ENCODE measurements at regions not wholly inside any gene's neighbourhood (a gene's known extent, or its start where the extent isn't known, plus 50 kb on each side); places are given as distances from the start of the nearest gene placed in this dataset.

GRCh38 chr2:239905884-239906654, 119.1 kb downstream of the NDUFA10 start:
- DNase-seq (ENCODE audit: low read depth in 2 of 2) = no peak

GRCh38 chr2:239905306-239905705, 119.8 kb downstream of the NDUFA10 start:
- no peak for DNase-seq (ENCODE audit: low read depth in 2 of 2)

DNA sequence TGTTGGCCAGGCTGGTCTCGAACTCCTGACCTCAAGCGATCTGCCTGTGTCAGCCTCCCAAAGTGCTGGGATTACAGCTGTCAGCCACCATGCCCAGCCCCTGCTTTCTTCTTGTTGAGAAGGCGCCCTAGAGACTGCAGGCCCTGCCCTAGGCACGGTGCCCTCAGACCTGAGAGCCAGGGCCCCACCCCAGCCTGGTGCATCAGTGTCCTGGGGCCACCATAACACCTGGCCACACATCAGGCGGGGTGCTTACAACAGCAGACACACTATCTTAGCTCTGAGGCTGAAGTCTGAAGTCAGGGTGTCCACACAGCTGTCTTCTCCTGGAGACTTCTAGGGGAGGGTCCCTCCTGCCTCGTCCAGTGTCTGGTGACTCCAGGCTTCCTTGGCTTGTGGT, 120.6 kb downstream of the NDUFA10 start:
- DNase-seq (ENCODE audit: low read depth in 2 of 2) = no peak

DNA sequence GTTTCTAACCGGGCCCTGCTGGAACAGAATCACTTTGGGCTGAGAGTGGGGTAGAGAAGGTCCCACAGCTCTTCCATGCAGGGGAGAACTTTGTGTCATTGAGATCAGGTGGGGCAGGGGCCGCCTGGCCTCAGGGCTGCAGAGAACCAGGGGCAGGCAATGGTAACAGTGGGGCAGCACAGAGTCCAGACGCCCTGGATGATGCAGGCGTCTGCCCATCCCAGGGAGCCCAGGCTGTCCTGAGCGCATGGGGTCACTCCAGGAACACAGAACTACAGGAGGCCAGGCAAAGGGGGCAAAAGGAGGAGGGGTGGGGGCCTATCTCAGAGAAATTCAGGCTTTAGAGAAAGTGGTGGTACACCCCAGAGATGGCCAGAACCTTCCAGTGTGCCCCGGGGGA, 121.3 kb downstream of the NDUFA10 start:
- no peak for DNase-seq (ENCODE audit: low read depth in 2 of 2)

DNA sequence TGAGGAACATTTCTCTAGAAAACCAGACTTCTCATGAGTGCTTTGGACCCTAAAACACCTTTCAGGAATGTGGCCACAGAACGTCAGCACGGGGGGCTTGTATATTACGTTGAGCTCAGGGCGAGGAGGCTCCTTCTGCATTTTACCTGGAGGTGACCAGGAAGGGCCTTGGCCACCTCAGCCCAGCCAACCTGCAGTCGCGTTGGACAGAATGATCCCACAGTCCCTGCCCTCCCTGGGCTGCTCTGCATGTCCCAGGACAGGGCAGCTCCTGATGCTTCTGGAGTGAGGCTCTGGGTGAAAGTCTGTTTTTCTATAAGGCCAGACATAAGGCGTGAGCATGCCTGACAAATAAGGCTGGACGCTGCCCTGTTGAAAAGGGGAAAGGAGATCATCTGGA, 121.9 kb downstream of the NDUFA10 start:
- no peak for DNase-seq (ENCODE audit: low read depth in 2 of 2)

DNA sequence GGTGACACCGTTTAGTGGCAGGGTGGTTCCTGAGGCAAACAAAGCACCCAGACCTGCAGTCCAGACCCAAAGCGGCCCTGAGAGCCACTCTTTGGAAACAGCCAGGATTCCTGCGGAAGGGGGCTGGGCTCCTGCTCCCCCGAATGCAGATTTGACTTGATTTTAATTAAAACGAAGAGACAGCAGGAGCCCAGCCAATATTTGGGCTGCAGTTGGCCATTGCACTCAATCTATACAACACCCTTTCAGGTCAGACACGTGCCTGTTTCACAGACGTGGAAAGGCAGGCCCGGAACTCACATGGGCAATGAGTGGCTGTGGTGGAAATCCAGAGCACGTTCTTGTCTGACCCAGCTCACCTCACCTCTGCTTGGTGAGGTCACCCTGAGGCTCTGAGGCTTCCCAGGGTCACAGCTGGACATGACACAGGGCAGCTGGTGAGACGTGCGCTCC, 122.4 kb downstream of the NDUFA10 start:
- DNase-seq (ENCODE audit: low read depth in 2 of 2) = no peak

GRCh38 chr2:239898292-239898925, 126.7 kb downstream of the NDUFA10 start:
- DNase-seq (ENCODE audit: low read depth in 2 of 2) = no peak

- DNase-seq (ENCODE audit: low read depth in 2 of 2) = no peak
Observed at GRCh38 chr2:239897596-239898235, 127.4 kb downstream of the NDUFA10 start.

- no peak for DNase-seq (ENCODE audit: low read depth in 2 of 2)
Observed at GRCh38 chr2:239896075-239896474, 129.1 kb downstream of the NDUFA10 start.

DNA sequence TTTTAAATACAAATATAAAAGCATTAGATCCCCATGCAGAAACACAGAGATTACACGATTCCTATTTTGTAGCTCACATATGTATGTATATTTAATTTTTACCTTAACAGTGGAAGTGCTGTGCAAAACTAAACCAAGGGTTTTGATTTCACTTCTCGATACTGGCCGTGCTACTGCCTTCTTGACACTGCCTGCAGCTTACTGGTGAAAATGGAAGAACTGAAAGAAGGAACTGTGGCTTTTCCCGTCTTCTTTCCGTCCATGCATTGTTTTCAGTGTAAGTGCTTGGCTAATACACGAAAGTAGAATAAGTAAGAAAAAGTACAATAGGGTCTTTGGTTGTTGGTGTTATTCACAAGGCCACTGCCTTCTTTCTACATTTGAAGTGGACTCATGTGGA, 129.5 kb downstream of the NDUFA10 start:
- DNase-seq (ENCODE audit: low read depth in 2 of 2) = no peak

DNA sequence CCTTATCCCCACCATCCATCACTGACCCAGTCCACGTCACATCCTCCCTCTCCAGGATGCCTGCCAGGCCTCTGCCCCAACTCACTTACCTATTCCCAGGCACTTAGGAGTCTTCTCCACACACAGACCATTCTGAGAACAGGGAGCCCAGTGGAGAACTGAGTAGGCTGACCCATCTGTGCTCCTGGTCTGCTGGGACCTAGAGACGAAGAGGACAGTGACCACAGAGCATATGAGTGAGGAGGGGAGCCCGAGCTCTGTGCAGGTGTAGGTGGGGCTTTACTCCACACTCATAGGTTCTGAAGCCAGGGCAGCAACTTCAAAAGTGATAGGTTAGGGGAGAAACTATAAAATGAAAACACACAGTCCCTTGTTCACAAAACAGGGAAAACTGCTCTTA, 130.0 kb downstream of the NDUFA10 start:
- DNase-seq (ENCODE audit: low read depth in 2 of 2) = no peak

- no peak for DNase-seq (ENCODE audit: low read depth in 2 of 2)
Observed at GRCh38 chr2:239894276-239894675, 130.9 kb downstream of the NDUFA10 start.

- DNase-seq (ENCODE audit: low read depth in 2 of 2) = no peak
Observed at GRCh38 chr2:239893236-239893515, 132.0 kb downstream of the NDUFA10 start.

DNA sequence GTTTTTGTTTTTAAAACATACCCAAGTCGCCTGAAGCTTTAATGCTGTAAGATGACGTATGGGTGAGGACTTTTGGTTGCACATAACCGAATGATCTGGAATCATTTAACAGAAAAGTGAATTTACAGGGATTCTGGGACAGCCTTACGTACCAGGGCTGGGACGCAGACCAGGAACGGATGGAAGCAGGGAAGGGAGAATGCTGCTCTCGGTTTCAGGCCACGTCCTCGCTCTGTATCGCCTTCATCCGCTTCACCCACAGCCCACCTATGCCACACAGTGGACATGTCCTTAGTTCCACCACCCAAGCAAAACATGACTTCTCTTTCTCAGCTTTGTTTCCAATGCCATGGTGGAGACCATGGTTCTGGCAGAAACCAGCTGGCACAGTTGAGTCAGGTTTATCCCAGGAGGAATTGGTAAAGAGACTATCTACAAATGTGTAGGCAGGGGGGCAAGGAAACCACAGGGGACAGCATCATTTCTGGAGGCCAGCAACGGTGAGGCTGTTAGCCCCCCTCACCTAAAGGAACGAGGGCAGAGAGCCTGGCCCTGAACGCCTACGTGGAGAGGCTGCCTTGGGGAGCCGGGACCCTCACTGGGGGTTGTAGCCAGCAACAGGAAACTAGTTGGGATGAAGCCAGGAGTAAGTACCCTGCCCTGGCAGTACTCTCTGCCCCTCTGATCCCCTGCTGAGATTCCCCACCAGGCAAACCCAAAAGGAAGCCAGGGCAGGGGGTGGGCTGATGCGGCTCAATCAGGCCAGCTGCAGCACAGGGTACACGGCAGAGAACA, 132.5 kb downstream of the NDUFA10 start:
- no peak for DNase-seq (ENCODE audit: low read depth in 2 of 2)

- DNase-seq (ENCODE audit: low read depth in 2 of 2) = no peak
Observed at GRCh38 chr2:239891698-239892097, 133.4 kb downstream of the NDUFA10 start.

DNA sequence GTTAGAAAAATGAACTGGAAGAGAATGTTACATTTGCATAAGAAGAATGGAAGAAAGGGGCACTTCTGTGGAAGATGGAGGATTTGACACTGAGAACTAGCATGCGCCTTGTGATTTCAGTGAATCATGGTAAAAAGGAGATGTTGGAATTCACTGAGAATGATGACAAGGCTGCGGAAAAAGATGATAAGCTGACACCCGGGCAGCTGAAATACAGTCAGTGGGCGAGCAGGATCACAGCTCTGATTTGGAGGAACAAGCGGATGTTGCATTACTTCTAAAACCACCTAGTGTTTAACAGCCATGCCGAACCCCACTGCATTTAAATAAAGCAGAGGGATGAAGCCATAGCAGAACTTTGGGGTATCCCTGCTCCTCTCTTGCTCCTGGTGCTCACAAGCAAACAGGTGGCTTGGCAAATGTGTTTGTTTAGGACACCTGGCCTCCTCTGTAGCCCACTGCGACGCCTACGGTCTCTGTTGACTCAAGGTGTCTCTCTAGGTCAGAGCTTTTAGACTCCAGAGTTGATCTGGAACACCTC, 134.9 kb downstream of the NDUFA10 start:
- no peak for DNase-seq (ENCODE audit: low read depth in 2 of 2)

DNA sequence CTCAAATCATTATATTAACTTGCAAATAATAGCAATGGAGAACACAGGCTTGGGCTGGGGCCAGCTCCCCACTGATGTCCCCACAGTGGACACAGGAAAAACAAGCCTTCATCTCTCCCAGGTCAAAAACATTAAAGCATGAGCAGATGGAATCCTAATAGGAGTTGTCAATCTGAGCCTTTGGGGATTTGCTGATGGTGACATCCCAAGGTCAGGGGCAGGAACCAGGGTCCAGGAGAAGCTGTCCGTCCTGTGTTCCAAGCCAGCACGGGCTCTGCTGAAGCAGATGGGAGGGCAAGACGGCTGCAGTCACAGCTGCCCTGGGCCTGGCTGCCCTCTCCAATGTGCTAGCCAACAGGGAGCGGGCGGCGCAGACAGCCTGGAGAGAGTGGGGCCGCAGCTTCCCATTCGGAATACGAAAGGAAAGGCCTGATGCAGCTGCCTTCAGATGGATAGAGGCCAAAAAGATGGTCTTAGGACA, 135.5 kb downstream of the NDUFA10 start:
- no peak for DNase-seq (ENCODE audit: low read depth in 2 of 2)

- no peak for DNase-seq (ENCODE audit: low read depth in 2 of 2)
Observed at GRCh38 chr2:239887604-239888003, 137.5 kb downstream of the NDUFA10 start.

GRCh38 chr2:239886781-239887180, 138.4 kb downstream of the NDUFA10 start:
- no peak for DNase-seq (ENCODE audit: low read depth in 2 of 2)

GRCh38 chr2:239884875-239885274, 140.3 kb downstream of the NDUFA10 start:
- no peak for DNase-seq (ENCODE audit: low read depth in 2 of 2)

DNA sequence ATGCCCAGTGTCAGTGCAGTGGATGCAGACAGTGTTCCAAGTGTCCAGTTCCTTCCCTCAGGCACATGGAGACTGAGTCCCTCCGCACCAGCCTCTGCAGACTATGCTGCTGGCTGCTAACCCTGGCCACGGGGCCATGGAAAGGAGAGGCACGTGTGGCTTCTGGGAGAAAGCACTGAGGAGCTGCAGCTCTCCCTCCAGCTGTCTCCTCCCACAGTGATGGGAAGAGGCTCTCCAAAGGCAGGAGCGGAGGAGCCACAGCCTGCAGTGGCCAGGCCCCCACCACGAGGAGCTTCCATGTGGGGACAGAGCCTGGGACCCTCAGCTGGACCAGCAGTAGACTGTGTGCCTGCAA, 141.1 kb downstream of the NDUFA10 start:
- no peak for DNase-seq (ENCODE audit: low read depth in 2 of 2)
